Stimulated activated CD8-positive, alpha-beta memory T cell treated with anti-CD3 and anti-CD28 coated beads, Interleukin-12 subunit alpha, Interleukin-12 subunit beta, amount 100 ng/mL, for 24 hours (primary cell): ENCODE measurements at regions not wholly inside any gene's neighbourhood (a gene's known extent, or its start where the extent isn't known, plus 50 kb on each side); places are given as distances from the start of the nearest gene placed in this dataset.

ENCODE experiments used
- DNase-seq: peaks from one replicate; pipeline ENCODE4 v3.0.0-alpha.2; 2020; ENCODE audit errors: extremely low read depth

- DNase-seq = no peak
These were observed 409.8 kb downstream of the BRD1 start for GRCh38 chr22:49417833-49418232.

GRCh38 chr22:49417326-49417725 is 410.3 kb downstream of the BRD1 start:
- no peak for DNase-seq

GRCh38 chr22:49415151-49415951 is 412.3 kb downstream of the BRD1 start:
- no peak for DNase-seq

GRCh38 chr22:49413551-49413950 is 414.1 kb downstream of the BRD1 start:
- no peak for DNase-seq

- DNase-seq = no peak
These were observed 414.5 kb downstream of the BRD1 start for GRCh38 chr22:49413146-49413545.

GRCh38 chr22:49412236-49412635 is 415.4 kb downstream of the BRD1 start:
- no peak for DNase-seq

GRCh38 chr22:49411236-49411635 is 416.4 kb downstream of the BRD1 start:
- no peak for DNase-seq

- no peak for DNase-seq
These were observed 419.4 kb downstream of the BRD1 start for GRCh38 chr22:49408102-49408836.

GRCh38 chr22:49406879-49407587 is 420.6 kb downstream of the BRD1 start:
- DNase-seq = no peak

- DNase-seq = no peak
These were observed 421.5 kb downstream of the BRD1 start for GRCh38 chr22:49406047-49406650.

- DNase-seq = no peak
These were observed 422.1 kb downstream of the BRD1 start for GRCh38 chr22:49405590-49405989.

GRCh38 chr22:49404576-49405241 is 423.0 kb downstream of the BRD1 start:
- DNase-seq = no peak

GRCh38 chr22:49404020-49404419 is 423.7 kb downstream of the BRD1 start:
- DNase-seq = no peak

GRCh38 chr22:49403102-49403501 is 424.6 kb downstream of the BRD1 start:
- DNase-seq = no peak

- DNase-seq = no peak
These were observed 425.5 kb downstream of the BRD1 start for GRCh38 chr22:49402169-49402568.

GRCh38 chr22:49400941-49401598 is 426.6 kb downstream of the BRD1 start:
- no peak for DNase-seq

GRCh38 chr22:49400136-49400940 is 427.3 kb downstream of the BRD1 start:
- no peak for DNase-seq

GRCh38 chr22:49398646-49399045 is 429.0 kb downstream of the BRD1 start:
- DNase-seq = no peak

- DNase-seq = no peak
These were observed 429.6 kb downstream of the BRD1 start for GRCh38 chr22:49398115-49398514.

GRCh38 chr22:49396817-49397216 is 430.9 kb downstream of the BRD1 start:
- no peak for DNase-seq
